Fibroblast of villous mesenchyme (primary cell): ENCODE measurements at regions not wholly inside any gene's neighbourhood (a gene's known extent, or its start where the extent isn't known, plus 50 kb on each side); places are given as distances from the start of the nearest gene placed in this dataset.
"Not testable (repeated sequence)": the region's sequence is repeated elsewhere in the genome, so short reads cannot be mapped to it uniquely, and the experiment has no call there.

Experiments
- DNase-seq: peaks from one replicate; pipeline ENCODE4 v3.0.0-alpha.2; 2010; ENCODE audit warnings: low read depth
- H3K4me3 ChIP-seq: 2 replicates; pipeline ENCODE4 v1.5.1; 2011; ENCODE audit warnings: low read depth, mild to moderate bottlenecking, low read length
- CTCF ChIP-seq: IDR thresholded peaks from 2 replicates; pipeline ENCODE4 v1.5.1; 2012; ENCODE audit warnings: low read depth, mild to moderate bottlenecking, low read length; ENCODE audit not compliant: insufficient read depth

DNA sequence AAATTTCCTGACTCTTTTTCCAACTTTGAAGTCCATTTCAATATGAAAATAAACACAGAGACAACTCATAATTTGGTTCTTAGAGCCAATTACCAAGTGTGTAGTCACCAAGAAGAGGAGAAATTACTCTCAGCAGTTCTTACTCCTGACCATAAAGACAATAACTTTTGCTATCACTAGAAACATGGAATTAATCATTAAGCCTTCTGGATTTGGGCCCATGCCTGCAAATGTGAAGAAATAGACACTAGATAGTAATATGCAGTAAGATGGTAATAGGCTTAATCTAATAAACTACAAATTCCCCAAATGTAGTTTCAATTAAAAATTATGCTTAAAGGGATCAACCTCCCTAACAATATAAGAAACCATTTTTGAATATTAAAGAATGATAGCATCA, 185.1 kb upstream of the AGTR1 start:
- DNase-seq, result no peak
- H3K4me3 ChIP-seq, result no peak overlapping the region
- TF ChIP-seq CTCF, result no peak

DNA sequence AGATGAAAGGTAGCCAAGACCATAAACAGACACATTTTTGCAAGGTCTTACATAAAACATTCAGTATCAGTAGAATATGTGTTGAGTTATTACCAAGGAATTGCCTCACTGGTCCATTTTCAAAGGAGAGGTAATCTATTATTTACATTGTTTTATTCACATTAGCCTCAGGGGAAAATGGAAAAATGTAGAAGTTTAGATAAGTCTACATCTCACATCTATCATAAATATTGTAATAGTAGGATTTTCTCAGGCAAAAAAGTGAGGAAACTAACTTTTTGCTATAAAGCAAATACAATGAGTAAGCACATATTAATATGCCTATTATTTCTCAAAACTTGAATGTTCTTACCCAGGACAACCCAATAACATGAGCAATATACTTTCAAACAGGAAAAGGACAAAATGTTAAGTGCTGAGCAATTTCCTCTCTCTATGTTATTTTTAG, 184.6 kb upstream of the AGTR1 start:
- no peak for TF ChIP-seq CTCF
- DNase-seq, result peak; percentile 20
- no peak overlapping the region for H3K4me3 ChIP-seq

DNA sequence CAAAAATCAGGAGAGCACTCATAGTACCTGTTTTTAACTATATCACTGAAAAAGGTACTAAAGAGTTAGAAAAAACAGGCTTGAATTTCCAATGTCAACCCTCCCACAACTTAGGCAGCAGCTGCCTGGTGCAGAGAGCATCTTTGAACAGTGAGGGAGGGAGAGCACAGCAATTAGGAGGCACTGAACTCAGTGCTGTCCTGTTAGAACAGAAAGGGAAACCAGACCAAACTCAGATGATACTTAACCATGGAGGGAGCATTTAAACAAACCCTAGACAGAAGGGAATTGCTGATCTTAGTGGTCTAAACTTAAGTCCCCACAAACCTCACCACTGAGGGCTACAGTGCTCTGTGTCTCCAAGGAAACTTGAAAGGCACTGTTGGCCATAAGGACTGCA, 179.2 kb upstream of the AGTR1 start:
- no peak for TF ChIP-seq CTCF

DNA sequence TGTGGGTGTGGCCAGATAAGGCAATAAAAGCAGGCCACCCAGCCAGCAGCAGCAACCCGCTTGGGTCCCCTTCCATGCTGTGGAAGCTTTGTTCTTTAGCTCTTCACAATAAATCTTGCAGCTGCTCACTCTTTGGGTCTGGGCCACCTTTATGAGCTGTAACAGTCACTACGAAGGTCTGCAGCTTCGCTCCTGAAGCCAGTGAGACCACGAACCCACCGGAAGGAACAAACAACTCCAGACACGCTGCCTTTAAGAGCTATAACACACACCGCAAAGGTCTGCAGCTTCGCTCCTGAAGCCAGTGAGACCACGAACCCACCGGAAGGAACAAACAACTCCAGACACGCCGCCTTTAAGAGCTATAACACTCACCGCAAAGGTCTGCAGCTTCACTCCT, 172.1 kb upstream of the AGTR1 start:
- not testable (repeated sequence) for DNase-seq, H3K4me3 ChIP-seq

More for the DNA sequence above, 179.2 kb upstream of the AGTR1 start:
- no peak for DNase-seq
- no peak overlapping the region for H3K4me3 ChIP-seq

DNA sequence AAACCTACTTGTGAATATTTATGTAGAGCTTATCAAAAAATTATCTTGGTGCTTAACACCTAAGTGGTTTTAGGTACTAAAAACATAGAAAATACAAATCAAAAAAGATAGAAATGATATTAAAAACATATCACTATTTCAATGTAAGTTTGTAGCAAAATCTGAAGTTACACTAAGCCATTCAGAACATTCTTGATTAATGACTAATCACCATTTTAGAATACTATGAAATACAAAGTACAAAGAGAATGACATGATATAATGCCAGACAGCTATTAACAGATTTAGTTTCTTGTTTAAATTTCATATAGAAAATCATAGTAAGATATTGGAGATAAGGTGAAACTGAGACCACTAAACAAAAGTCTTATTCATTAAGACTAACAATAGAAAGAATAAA, 169.7 kb upstream of the AGTR1 start:
- no peak for DNase-seq
- no peak for TF ChIP-seq CTCF
- H3K4me3 ChIP-seq, result no peak overlapping the region

- TF ChIP-seq CTCF, result no peak
Measured at GRCh38 chr3:148531836-148532235, 165.9 kb upstream of the AGTR1 start.

DNA sequence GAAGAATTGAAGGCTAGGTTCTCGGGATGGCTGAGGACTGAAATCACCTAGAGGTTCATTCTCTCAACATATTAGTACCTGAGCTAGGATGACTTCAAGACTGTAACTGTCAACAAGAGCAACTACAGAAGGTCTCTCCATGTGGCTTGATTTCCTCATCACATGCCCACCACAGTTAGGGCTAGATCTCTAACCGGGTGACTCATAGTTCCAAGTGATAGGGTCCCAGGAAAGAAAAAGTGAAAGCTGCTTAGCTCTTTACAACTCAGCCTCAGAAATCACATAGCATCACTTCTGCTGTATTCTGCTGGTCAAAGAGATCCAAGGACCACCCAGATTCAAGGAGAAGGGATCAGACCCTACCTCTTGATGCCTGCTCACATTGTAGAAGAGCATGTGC, 165.4 kb upstream of the AGTR1 start:
- H3K4me3 ChIP-seq, result no peak overlapping the region
- DNase-seq, result no peak
- TF ChIP-seq CTCF, result no peak

More at GRCh38 chr3:148531836-148532235, 165.9 kb upstream of the AGTR1 start:
- no peak for DNase-seq
- H3K4me3 ChIP-seq, result no peak overlapping the region
